ENCODE measurements at regions not wholly inside any gene's neighbourhood (a gene's known extent, or its start where the extent isn't known, plus 50 kb on each side); places are given as distances from the start of the nearest gene placed in this dataset.

- Histone ChIP-seq H3K9ac (ENCODE audit: low read length) (no peak overlapping the region), H3K4me3 (ENCODE audit: low read length) (no peak overlapping the region), H3K4me1 (ENCODE audit: low read length) (no peaks in the 10 kb centered on the region), H4K20me1 (ENCODE audit: insufficient read depth, low read length) (no peaks in the 10 kb centered on the region), H3K36me3 (replicated peaks; ENCODE audit: low read depth, low read length) (no peaks in the 10 kb centered on the region), H2AFZ (ENCODE audit: low read depth, low read length) (no peak overlapping the region), H3K9me3 (ENCODE audit: insufficient read depth, low read length) (no peaks in the 10 kb centered on the region), H3K4me2 (ENCODE audit: low read length) (no peak overlapping the region), H3K27ac (ENCODE audit: low read length) (no peak overlapping the region), H3K79me2 (ENCODE audit: low read length) (no peaks in the 10 kb centered on the region), H3K27me3 (ENCODE audit: low read depth, low read length) (no peaks in the 10 kb centered on the region)
- TF ChIP-seq CTCF (IDR thresholded peaks at IDR 0.05; ENCODE audit: low read depth, low read length), result peak; percentile 47
- no peak for TF ChIP-seq EZH2phosphoT487 (IDR thresholded peaks at IDR 0.05; ENCODE audit: low read depth)
Observed at GRCh38 chr7:84454174-84454959, 259.8 kb upstream of the SEMA3A start.

GRCh38 chr7:84452618-84453017, 258.0 kb upstream of the SEMA3A start:
- Histone ChIP-seq H3K9ac (ENCODE audit: low read length) (no peak overlapping the region), H3K27ac (ENCODE audit: low read length) (no peak overlapping the region), H3K4me3 (ENCODE audit: low read length) (no peak overlapping the region), H3K36me3 (replicated peaks; ENCODE audit: low read depth, low read length) (no peaks in the 10 kb centered on the region), H3K9me3 (ENCODE audit: insufficient read depth, low read length) (no peaks in the 10 kb centered on the region), H4K20me1 (ENCODE audit: insufficient read depth, low read length) (no peaks in the 10 kb centered on the region), H3K27me3 (ENCODE audit: low read depth, low read length) (no peaks in the 10 kb centered on the region), H3K4me1 (ENCODE audit: low read length) (no peaks in the 10 kb centered on the region), H3K79me2 (ENCODE audit: low read length) (no peaks in the 10 kb centered on the region), H3K4me2 (ENCODE audit: low read length) (no peak overlapping the region), H2AFZ (ENCODE audit: low read depth, low read length) (no peak overlapping the region)
- TF ChIP-seq EZH2phosphoT487 (IDR thresholded peaks at IDR 0.05; ENCODE audit: low read depth) (no peak), CTCF (IDR thresholded peaks at IDR 0.05; ENCODE audit: low read depth, low read length) (no peak)

- H3K36me3 ChIP-seq (replicated peaks; ENCODE audit: low read depth, low read length), result no peaks in the 10 kb centered on the region
- H3K4me3 ChIP-seq (ENCODE audit: low read length), result no peak overlapping the region
- H3K27ac ChIP-seq (ENCODE audit: low read length), result no peak overlapping the region
- TF ChIP-seq EZH2phosphoT487 (IDR thresholded peaks at IDR 0.05; ENCODE audit: low read depth), result no peak
- TF ChIP-seq CTCF (IDR thresholded peaks at IDR 0.05; ENCODE audit: low read depth, low read length), result no peak
- no peaks in the 10 kb centered on the region for H3K27me3 ChIP-seq (ENCODE audit: low read depth, low read length)
- H3K4me2 ChIP-seq (ENCODE audit: low read length), result no peak overlapping the region
- H3K4me1 ChIP-seq (ENCODE audit: low read length), result no peaks in the 10 kb centered on the region
- no peaks in the 10 kb centered on the region for H3K9me3 ChIP-seq (ENCODE audit: insufficient read depth, low read length)
- H2AFZ ChIP-seq (ENCODE audit: low read depth, low read length), result no peak overlapping the region
- no peak overlapping the region for H3K9ac ChIP-seq (ENCODE audit: low read length)
- H4K20me1 ChIP-seq (ENCODE audit: insufficient read depth, low read length), result no peaks in the 10 kb centered on the region
- H3K79me2 ChIP-seq (ENCODE audit: low read length), result no peaks in the 10 kb centered on the region
Observed at GRCh38 chr7:84450772-84451171, 256.2 kb upstream of the SEMA3A start.

- H2AFZ ChIP-seq (ENCODE audit: low read depth, low read length), result no peak overlapping the region
- H3K4me1 ChIP-seq (ENCODE audit: low read length), result no peaks in the 10 kb centered on the region
- H3K79me2 ChIP-seq (ENCODE audit: low read length), result no peaks in the 10 kb centered on the region
- no peaks in the 10 kb centered on the region for H3K27me3 ChIP-seq (ENCODE audit: low read depth, low read length)
- H4K20me1 ChIP-seq (ENCODE audit: insufficient read depth, low read length), result no peaks in the 10 kb centered on the region
- TF ChIP-seq CTCF (IDR thresholded peaks at IDR 0.05; ENCODE audit: low read depth, low read length), result no peak
- TF ChIP-seq EZH2phosphoT487 (IDR thresholded peaks at IDR 0.05; ENCODE audit: low read depth), result no peak
- H3K36me3 ChIP-seq (replicated peaks; ENCODE audit: low read depth, low read length), result no peaks in the 10 kb centered on the region
- no peak overlapping the region for H3K27ac ChIP-seq (ENCODE audit: low read length)
- H3K9ac ChIP-seq (ENCODE audit: low read length), result no peak overlapping the region
- H3K9me3 ChIP-seq (ENCODE audit: insufficient read depth, low read length), result no peaks in the 10 kb centered on the region
- no peak overlapping the region for H3K4me2 ChIP-seq (ENCODE audit: low read length)
- H3K4me3 ChIP-seq (ENCODE audit: low read length), result no peak overlapping the region
Observed at GRCh38 chr7:84447636-84448293, 253.2 kb upstream of the SEMA3A start.

Measured in OCI-LY3 (cell line).